ENCODE measurements at regions not wholly inside any gene's neighbourhood (a gene's known extent, or its start where the extent isn't known, plus 50 kb on each side); places are given as distances from the start of the nearest gene placed in this dataset.
A peak's percentile ranks its signal among the peaks of the same experiment; 100 is the strongest.

DNA sequence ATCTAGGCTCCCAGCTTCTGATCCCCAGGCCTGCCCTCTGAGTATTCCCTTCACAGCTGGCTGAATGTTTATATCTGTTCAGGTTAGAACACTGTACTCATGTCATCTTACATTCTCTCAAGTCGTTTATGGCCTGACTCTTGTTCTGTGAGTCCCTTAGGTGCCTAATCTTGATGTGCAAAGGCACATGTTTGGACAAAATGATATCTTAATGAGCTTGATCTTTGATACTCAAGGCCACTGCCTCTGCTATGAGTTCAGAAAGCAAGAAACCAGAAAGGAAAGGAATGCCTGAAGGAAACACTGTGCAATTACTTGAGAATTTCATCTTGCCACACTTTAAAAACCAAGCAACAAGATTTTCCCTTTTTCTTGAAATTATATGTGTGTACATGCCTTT, 391.8 kb upstream of the ZNF608 start:
- no peak for DNase-seq (ENCODE audit: low spot score)

- DNase-seq (ENCODE audit: low spot score), result no peak
Observed at GRCh38 chr5:125139590-125139989, 393.2 kb upstream of the ZNF608 start.

GRCh38 chr5:125140220-125140619, 393.8 kb upstream of the ZNF608 start:
- DNase-seq (ENCODE audit: low spot score), result no peak

- DNase-seq (ENCODE audit: low spot score), result peak; percentile 83
Observed at GRCh38 chr5:125140855-125141254, 394.4 kb upstream of the ZNF608 start.

DNA sequence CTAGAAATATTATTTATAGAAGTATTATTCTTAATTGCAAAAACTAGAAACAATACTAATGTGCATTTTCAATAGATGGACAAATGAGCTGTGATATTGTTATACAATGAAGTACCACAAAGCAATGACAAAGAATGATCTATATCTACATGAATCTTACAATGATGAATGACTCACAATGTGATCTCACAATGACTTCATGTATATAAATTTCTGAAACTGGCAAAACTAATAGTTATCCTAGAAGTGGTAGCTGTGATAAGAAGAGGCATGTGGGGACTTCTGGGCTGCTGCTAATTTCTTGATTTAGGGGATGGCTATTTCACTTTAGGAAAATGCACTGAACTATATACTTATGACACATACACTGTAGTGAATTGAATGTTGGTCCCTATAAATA, 396.0 kb upstream of the ZNF608 start:
- DNase-seq (ENCODE audit: low spot score), result no peak

DNA sequence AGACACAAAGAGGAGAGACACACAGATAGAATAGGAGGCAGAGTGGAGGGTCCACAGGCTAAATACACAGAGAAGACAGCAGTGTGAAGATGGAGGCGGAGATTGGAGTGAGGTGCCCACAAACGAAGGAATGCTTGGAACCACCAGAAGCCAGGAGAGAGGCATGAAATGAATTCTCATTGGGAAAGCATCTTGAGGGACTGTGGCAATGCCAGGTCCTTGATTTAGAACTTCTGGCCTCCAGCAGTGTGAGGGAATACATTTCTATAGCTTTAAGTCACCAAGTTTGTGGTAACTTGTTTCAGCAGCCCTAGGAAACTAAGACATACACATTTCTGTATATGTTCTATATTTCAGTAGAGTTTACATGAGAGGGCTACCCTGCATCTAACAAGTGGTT, 396.6 kb upstream of the ZNF608 start:
- DNase-seq (ENCODE audit: low spot score), result no peak

GRCh38 chr5:125148076-125148475, 401.6 kb upstream of the ZNF608 start:
- no peak for DNase-seq (ENCODE audit: low spot score)

GRCh38 chr5:125148706-125149105, 402.3 kb upstream of the ZNF608 start:
- DNase-seq (ENCODE audit: low spot score), result no peak

DNA sequence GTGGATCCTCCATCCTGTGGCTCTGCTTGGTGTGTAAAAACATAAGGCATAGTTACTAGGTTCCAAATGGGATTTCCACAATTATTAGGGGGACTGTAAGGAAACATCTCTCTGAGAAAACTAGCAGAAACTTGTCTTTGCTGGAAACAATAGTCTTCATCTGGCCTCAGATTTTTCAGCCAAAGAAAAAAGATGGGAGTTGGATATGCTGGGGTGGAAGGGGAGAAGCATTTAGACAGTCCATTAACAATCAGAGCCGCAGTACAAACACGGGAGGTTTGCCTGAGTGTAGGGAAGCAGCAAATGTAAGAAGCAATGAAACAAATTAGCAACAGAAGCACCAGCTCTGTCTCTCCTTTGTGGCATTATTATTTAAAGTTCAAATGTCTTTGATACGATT, 402.7 kb upstream of the ZNF608 start:
- no peak for DNase-seq (ENCODE audit: low spot score)

DNA sequence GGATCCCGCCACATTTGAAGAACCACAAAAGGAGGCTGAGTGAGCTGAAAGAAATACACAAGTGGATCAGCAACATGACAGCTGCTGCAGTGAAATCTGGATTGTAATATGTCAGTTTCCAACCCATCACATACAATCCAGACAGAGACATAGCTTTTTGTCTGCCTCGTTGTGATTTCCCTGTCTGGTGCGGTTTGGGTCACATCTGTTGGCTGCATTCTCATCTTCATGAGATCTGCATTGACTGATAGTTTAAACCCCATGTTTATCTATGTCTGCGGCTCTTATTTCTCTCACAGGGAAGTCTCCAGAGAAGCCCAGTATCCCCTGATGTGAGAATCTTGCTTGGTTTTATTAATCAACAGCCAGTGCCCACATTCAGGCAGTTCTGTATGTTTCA, 403.1 kb upstream of the ZNF608 start:
- DNase-seq (ENCODE audit: low spot score), result no peak

DNA sequence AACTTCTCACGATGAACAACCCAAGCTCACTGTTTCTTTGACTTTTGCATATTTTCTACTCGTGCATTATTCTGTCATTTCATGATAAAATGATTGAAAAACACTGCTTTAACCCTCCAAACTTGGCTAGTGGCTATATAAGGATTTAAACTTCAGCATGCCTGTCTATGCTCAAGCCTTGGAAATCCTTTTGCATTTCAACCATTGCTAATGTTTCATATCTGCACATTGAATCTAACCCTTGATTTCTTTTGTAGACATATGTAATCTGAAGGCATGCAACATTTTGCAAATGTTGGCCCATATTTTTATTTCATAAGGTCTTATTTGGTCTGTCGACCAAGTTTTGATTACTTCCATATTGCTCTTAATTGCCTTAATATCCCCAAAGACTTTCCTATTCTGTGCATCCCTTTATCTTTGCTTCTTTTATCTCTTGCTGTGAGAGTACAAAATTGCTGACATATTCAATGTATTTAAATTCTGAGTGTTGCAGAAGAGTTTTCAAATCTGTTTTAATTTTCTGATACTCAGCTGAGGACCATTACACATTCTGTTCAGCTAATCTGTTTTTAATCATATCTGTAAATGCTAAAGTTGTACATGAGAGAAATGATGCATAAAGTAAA, 403.7 kb upstream of the ZNF608 start:
- DNase-seq (ENCODE audit: low spot score), result no peak

GRCh38 chr5:125151150-125151900, 404.9 kb upstream of the ZNF608 start:
- no peak for DNase-seq (ENCODE audit: low spot score)

GRCh38 chr5:125152044-125152443, 405.6 kb upstream of the ZNF608 start:
- DNase-seq (ENCODE audit: low spot score), result no peak

DNA sequence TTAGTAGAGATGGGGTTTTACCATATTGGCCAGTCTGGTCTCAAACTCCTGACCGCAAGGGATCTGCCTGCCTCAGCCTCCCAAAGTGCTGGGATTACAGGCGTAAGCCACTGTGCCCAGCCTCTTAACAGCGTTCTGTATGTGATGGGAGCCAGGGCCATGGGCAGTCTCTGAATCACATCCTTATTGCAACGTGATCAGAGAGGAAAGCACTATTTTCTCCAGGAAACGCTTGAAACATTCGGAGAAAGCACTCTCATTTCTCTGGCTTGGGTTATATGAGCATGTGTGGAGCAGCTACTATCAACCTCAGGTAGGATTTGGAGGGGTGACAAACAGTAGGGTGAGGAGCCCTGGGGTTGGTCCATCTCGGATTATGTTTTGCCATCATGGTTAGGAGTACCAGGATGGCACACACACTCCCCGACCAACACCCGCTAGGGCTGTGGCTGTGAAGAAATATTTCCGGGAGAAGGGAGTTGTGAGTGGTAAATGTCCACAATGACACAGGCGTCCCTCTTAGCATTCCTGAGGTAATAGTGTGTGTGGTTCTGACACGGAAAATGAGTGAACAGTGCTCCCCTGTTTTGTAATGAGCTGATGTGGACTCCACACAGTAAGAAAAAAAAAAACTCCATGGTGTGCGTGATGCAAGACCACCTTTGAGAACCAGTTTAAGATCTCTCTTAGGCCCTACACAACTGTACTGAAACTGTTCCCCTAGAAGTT, 406.2 kb upstream of the ZNF608 start:
- no peak for DNase-seq (ENCODE audit: low spot score)

DNA sequence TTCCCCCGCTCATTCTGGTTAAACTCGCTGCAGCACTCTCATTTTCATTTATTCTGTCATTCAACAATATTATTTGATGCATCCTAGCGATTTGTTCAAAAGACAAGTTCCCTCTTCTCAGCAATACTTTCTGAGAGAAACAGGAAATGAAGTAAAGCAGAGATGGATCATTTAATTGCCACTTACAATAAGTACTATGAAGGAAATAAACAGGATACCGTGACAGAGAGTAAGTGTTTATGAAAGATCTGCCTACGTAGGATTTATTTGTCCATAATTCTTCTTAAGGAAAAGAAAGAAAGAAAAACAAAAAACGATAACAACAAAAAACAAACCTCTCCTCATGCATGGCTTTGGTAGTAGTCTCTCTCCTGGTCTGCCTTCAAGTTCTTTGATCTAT, 406.8 kb upstream of the ZNF608 start:
- no peak for DNase-seq (ENCODE audit: low spot score)

DNA sequence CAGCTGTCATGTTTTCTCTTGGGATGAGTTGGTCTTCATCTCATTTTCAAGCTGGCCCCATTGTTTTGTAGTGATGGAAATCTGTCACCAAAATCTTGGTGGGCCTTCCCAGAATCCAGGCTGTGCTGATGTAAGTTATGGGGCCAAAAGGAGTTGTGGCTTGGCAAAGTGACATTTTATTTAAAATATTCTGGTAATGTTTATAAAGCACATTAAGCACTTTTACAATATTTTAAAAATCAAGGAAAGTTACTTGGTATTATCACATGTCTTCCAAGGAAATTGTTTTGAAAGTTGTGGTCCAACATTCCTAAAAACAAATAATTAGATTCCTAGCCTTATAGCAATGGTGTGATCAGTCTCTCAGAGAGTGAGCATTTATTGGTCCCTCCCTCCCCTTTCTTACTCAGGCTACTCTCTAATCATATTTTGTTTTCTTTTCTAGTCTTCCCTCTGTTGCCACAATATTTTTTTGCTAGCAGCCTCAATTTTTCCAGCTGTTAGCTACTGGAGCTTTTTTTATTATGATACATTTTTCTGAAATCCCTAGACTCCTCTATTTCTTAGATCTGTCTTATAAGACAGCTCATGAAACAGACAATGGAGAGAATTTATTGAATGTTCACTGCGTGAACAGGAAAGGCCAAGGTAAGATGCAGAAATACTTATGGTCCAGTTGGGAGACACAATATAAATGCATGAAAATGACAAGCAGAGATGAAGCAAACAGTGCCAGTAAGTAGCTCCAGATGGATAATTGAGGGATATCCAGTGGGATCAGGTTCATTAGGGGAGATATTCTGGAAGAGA, 408.1 kb upstream of the ZNF608 start:
- peak; percentile 50 for DNase-seq (ENCODE audit: low spot score)

DNA sequence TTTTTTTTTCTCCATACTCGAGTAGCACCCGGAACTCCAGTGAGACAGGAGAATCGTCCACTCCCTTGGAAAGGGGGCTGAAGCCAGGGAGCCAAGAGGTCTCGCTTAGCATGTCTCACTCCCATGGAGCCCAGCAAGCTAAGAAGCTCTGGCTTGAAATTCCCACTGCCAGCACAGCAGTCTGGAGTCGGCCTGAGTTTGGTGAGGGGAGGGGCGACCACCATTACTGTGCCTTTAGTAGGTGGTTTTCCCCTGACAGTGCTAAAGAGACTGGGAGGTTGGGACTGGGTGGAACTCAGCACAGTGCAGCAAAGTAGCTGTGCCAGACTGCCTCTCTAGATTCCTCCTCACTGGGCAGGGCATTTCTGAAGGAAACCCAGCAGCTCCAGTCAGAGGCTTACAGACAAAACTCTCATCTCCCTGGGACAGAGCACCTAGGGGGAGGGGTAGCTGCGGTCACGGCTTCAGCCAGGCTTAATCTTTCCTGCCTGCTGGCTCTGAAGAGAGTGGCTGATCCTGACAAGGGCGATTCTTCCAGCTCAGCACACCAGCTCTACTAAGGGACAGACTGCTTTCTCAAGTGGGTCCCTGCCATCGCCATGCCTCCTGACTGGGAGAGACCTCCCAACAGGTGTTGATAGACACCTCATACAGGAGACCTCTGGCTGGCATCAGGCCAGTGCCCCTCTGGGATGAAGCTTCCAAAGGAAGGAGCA, 414.5 kb upstream of the ZNF608 start:
- no peak for DNase-seq (ENCODE audit: low spot score)

DNA sequence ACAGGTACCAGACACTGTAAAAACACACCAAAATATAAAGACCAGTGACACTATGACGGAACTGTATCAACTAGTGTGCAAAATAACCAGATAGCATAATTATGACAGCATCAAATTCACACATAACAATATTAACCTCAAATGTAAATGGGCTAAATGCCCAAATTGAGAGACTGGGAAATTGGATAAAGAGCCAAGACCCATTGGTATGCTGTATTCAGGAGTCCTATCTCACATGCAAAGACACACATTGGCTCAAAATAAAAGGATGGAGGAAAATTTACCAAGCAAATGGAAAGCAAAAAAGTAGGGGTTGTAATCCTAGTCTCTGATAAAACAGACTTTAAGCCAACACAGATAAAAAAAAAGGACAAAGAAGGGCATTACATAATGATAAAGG, 416.3 kb upstream of the ZNF608 start:
- DNase-seq (ENCODE audit: low spot score), result no peak

DNA sequence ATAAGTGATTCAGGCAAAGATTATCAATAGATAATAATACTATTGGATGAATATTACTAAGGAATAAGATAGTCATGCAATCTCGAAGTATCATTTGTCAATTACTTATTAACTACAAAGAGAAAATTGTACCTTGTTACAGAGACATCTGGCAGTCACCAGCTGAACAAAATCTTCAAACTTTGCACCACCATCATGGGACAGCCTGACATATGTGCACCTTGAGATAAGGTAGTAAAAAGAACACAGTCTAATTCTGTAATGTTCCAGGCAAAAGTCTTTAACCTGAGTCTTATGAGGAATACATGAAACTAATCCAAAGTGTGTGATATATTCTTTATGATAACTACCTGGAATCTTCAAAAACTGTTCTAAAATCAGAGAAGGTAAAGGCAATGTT, 423.0 kb upstream of the ZNF608 start:
- no peak for DNase-seq (ENCODE audit: low spot score)

DNA sequence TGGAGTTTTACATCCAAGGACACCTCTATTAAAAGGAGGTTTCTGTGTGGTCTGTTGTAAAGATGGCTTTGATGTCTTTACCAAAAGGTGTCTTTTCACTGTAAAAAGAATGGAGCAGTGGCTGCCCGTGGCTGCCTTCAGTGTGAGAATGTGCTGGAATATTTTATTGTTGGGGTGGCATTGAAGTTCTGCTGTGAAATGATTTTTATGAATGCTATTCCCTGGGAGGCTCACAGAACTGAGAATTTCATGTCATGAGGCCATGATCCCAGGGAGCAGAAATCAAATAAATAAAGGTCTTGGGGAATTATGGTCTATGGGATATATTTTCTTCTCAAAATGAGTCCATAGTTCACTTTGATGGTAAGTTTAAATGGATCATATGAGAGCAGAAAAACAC, 425.2 kb upstream of the ZNF608 start:
- DNase-seq (ENCODE audit: low spot score), result no peak

DNA sequence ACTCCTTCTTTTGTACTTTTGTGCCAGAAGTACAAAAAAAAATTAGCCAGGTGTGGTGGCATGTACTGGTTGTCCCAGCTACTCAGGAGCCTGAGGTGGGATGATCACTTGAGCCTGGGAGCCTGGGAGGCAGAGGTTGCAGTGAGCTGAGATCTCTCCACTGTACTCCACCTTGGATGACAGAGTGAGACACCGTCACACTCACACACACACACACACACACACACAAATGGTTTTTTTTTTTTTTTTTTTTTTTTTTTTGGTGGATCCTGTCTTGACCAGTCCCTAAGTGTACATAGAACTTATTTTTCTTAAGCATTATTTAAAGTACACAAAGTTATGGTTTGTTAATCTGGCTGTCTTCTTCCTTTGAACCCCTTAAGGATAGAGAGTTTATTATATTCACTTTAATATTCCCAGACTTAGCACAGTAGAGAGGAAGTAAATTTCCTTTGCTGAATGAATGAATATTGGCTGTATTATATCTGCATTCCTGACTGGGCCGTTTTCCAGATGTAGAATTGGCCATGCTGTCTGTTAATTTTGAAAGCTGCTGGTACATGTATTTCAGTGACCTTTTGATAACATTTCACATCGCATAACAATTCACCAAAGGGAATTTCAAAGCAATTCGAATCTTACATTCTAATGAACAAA, 429.0 kb upstream of the ZNF608 start:
- no peak for DNase-seq (ENCODE audit: low spot score)
